Endothelial cell of umbilical vein (primary cell): ENCODE measurements at regions not wholly inside any gene's neighbourhood (a gene's known extent, or its start where the extent isn't known, plus 50 kb on each side); places are given as distances from the start of the nearest gene placed in this dataset.

Experiments used
- BruUV-seq: library from RNA; stranded (reverse); fragments of 400-500 nt; replicated peaks from 2 replicates; lab custom pipeline; 2021; lab: Mats Ljungman, UMichigan
- CTCF ChIA-PET: fragments of 300-600, 350-600 bp; sonication (Branson Sonifier 250); formaldehyde crosslinking; loops from one replicate; lab custom pipeline; 2021; ENCODE audit warnings: antibody characterized with exemption, inconsistent platforms; lab: Charles Lee
- POLR2A ChIA-PET: fragments of 300-600, 350-600 bp; sonication (Branson Sonifier 250); formaldehyde crosslinking; loops from one replicate; lab custom pipeline; 2021; ENCODE audit warnings: antibody characterized with exemption, inconsistent platforms; lab: Charles Lee
- DNase-seq: peaks from one replicate; pipeline ENCODE4 v3.0.0-alpha.2; 2011; ENCODE audit warnings: low read depth, low spot score
- FAIRE-seq: peaks from 2 replicates; lab custom pipeline; 2011; peaks lifted over from hg19 to GRCh38; lab: Jason Lieb, UNC
- H2AFZ ChIP-seq: 2 replicates; pipeline ENCODE4 v1.6.0; 2012; ENCODE audit warnings: low read depth, low read length, control low read depth, inconsistent platforms
- H3K27ac ChIP-seq: 2 replicates; pipeline ENCODE4 v1.5.1; 2011; ENCODE audit warnings: low read depth, mild to moderate bottlenecking, control low read depth, low read length, moderate library complexity; ENCODE audit not compliant: insufficient read depth
- H3K27me3 ChIP-seq, 2 experiments: 2 replicates each; pipeline versions ENCODE4 v1.6.0 to v1.6.1; 2011; ENCODE audit warnings: low read length in 2 of 2, mixed read lengths in 1 of 2; ENCODE audit not compliant: control insufficient read depth in 2 of 2, insufficient read depth in 2 of 2
- H3K36me3 ChIP-seq, 2 experiments: 2 replicates in 1 of 2; 3 replicates in 1 of 2; pipeline ENCODE4 v1.5.1; 2011; ENCODE audit warnings: low read length in 2 of 2, mild to moderate bottlenecking in 1 of 2, moderate library complexity in 1 of 2; ENCODE audit not compliant: control insufficient read depth in 2 of 2, insufficient read depth in 2 of 2; ENCODE audit errors: extremely low read depth in 1 of 2
- H3K4me1 ChIP-seq: 3 replicates; pipeline ENCODE4 v1.5.1; 2011; ENCODE audit warnings: mild to moderate bottlenecking, low read length; ENCODE audit not compliant: control insufficient read depth, insufficient read depth; ENCODE audit errors: extremely low read depth
- H3K4me2 ChIP-seq: 2 replicates; pipeline ENCODE4 v1.6.1; 2011; ENCODE audit warnings: low read length, control low read depth, mixed read lengths; ENCODE audit not compliant: insufficient read depth
- H3K4me3 ChIP-seq, 3 experiments: fragments of 200-600 bp in 1 of 3; sonication (generic), shearing (Covaris generic) in 1 of 3; replicated peaks in 1 of 3; 2 replicates each; pipeline ENCODE4 v1.5.1; 2011 to 2016; ENCODE audit warnings: control low read depth in 3 of 3, low read length in 3 of 3, mild to moderate bottlenecking in 2 of 3, inconsistent platforms in 1 of 3, low read depth in 1 of 3, moderate library complexity in 1 of 3; ENCODE audit not compliant: insufficient read depth in 1 of 3
- H3K79me2 ChIP-seq: 2 replicates; pipeline ENCODE4 v1.6.0; 2012; ENCODE audit warnings: low read length, inconsistent platforms; ENCODE audit not compliant: control insufficient read depth, insufficient read depth
- H3K9ac ChIP-seq: replicated peaks from 2 replicates; pipeline ENCODE3; 2011; ENCODE audit warnings: low read length, control low read depth; ENCODE audit not compliant: insufficient read depth; ENCODE audit errors: extremely low read depth
- H3K9me1 ChIP-seq: replicated peaks from 3 replicates; pipeline ENCODE4 v1.6.0; 2011; ENCODE audit warnings: mild to moderate bottlenecking, low read length; ENCODE audit not compliant: control insufficient read depth, insufficient read depth; ENCODE audit errors: extremely low read depth
- H3K9me3 ChIP-seq: replicated peaks from 2 replicates; pipeline ENCODE4 v1.5.1; 2012; ENCODE audit warnings: low read length, inconsistent platforms; ENCODE audit not compliant: control insufficient read depth, insufficient read depth
- H4K20me1 ChIP-seq: replicated peaks from 2 replicates; pipeline ENCODE3; 2011; ENCODE audit warnings: mild to moderate bottlenecking, low read length; ENCODE audit not compliant: control insufficient read depth, insufficient read depth; ENCODE audit errors: extremely low read depth
- GATA2 ChIP-seq: IDR thresholded peaks from 2 replicates; pipeline ENCODE4 v1.7.0; 2011; ENCODE audit warnings: low read depth, mild to moderate bottlenecking, moderate library complexity, mixed read lengths, low read length; ENCODE audit not compliant: insufficient read length, insufficient read depth
- JUN ChIP-seq: IDR thresholded peaks from 2 replicates; pipeline ENCODE4 v1.6.1; 2011; ENCODE audit warnings: borderline replicate concordance, low read depth; ENCODE audit not compliant: insufficient read length, insufficient read depth
- POLR2A ChIP-seq: IDR thresholded peaks from 2 replicates; pipeline ENCODE4 v1.6.1; 2012; ENCODE audit warnings: low read depth, mild to moderate bottlenecking, control low read depth, low read length
- dilution Hi-C: fragments of 300-500 bp; cut with MboI; formaldehyde crosslinking; loops from one replicate; pipeline ENCODE4 v1.15.0; 2019; ENCODE audit warnings: low sequenced_read_pairs; ENCODE audit not compliant: extremely low pct_ligation_motif_present
- intact Hi-C: fragments of 100-400 bp; cut with micrococcal nuclease; formaldehyde crosslinking; loops from one replicate; pipeline ENCODE4 v1.10.0; 2022
- TF ChIP-seq, protein P1 (sequence below): IDR thresholded peaks from 2 replicates; pipeline ENCODE4 v1.6.1; 2011; ENCODE audit not compliant: insufficient read depth, insufficient read length
- TF ChIP-seq, protein P2 (sequence below), 2 donors: IDR thresholded peaks; 1 replicate in 1 of 2; 2 replicates in 1 of 2; pipeline ENCODE4 v1.5.1; 2011; ENCODE audit warnings: low read length in 2 of 2, mild to moderate bottlenecking in 2 of 2, moderate library complexity in 2 of 2, control low read depth in 1 of 2, inconsistent platforms in 1 of 2, low read depth in 1 of 2; ENCODE audit not compliant: insufficient read depth in 1 of 2; ENCODE audit errors: extremely low read depth in 1 of 2

DNA sequence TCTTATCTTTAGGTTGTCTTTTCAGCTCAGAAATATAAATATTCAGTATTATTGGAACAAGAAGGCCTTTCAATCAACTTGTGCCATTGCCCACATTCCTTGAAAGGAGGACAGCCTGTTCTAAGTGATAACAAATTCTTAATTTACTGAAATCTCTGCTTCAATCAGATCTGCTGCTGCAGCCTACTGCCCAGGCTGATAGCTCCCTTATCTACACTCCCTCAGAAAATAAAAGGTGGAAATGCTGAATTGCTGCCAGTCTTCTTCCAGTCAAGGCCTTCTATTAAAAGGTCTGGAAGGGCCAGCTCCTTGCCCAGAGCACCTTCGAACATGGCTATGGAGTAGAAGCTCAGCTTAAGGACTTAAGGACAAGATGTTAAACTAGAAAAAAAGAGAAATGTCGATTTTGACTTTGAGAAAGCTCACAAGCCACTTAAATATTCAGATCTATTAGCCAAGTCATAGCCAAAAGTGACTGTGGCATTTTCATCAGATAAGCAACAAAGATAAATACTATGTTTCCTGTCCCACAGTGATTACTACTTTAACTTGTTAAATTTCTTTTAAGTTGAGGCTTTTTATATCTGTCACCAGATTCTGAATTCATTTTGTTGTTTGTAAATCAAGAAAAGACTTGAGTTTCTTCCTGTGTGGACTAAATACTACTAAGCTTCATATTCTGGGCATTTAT lies 480.5 kb upstream of the CBLB start:
- no peaks in the 10 kb centered on the region for H3K27me3 ChIP-seq
- H3K36me3 ChIP-seq, result no peaks in the 10 kb centered on the region
- POLR2A ChIA-PET, result interaction anchor here (0.6 kb wide), 1 partner anchor 781 kb away, joined by 5 read pairs; no protein-coding TSS in a partner anchor
- no peak overlapping the region for H3K9ac ChIP-seq
- DNase-seq (peak; percentile 79), FAIRE-seq (peak; percentile 53)
- H3K9me1 ChIP-seq, result no peaks in the 10 kb centered on the region
- peaks cover 5% of the 10 kb centered on the region for H3K4me1 ChIP-seq
- intact Hi-C loops (no loop called here), dilution Hi-C loops (no loop called here)
- no peak overlapping the region for H3K27ac ChIP-seq
- no peak overlapping the region for H2AFZ ChIP-seq
- no peaks in the 10 kb centered on the region for H3K79me2 ChIP-seq
- H3K4me3 ChIP-seq, result no peak overlapping the region
- BruUV-seq, result no TSS peak
- H3K9me3 ChIP-seq, result no peaks in the 10 kb centered on the region
- TF ChIP-seq, protein P1, sequence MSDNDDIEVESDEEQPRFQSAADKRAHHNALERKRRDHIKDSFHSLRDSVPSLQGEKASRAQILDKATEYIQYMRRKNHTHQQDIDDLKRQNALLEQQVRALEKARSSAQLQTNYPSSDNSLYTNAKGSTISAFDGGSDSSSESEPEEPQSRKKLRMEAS, result no peak
- TF ChIP-seq GATA2, result peak; percentile 32
- CTCF ChIA-PET, result interaction anchor here (0.9 to 1.6 kb wide), 5 partner anchors 12 to 513 kb away, joined by 3 to 5 read pairs (median 3); no protein-coding TSS in a partner anchor
- no peak overlapping the region for H3K4me2 ChIP-seq
- H4K20me1 ChIP-seq, result no peaks in the 10 kb centered on the region

DNA sequence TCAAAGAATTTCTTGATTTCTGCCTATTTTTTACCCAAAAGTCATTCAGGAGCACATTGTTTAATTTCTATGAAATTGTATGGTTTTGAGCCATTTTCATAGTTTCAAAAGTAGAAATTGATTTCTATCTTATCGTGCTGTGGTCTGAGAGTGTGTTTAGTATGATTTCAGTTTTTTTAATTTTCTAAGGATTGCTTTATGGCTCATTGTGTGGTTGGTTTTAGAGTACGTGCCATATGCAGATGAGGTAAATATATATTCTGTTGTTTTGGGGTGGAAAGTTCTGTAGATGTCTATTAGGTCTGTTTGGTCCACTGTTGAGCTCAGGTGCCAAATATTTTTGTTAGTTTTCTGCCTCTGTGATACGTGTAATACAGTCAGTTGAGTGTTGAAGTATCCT lies 487.1 kb upstream of the CBLB start:
- Histone ChIP-seq H3K4me2 (no peak overlapping the region), H2AFZ (no peak overlapping the region), H3K27ac (no peak overlapping the region), H4K20me1 (no peaks in the 10 kb centered on the region), H3K4me3 (no peak overlapping the region), H3K9me3 (no peaks in the 10 kb centered on the region), H3K9ac (no peak overlapping the region), H3K36me3 (no peaks in the 10 kb centered on the region), H3K9me1 (no peaks in the 10 kb centered on the region), H3K79me2 (no peaks in the 10 kb centered on the region), H3K27me3 (peaks cover 0 to 1% of the 10 kb centered on the region in 2 experiments), H3K4me1 (no peaks in the 10 kb centered on the region)
- BruUV-seq, result no TSS peak
- DNase-seq (no peak), FAIRE-seq (no peak)
- intact Hi-C loops (no loop called here), dilution Hi-C loops (no loop called here)
- POLR2A ChIA-PET, result no interaction called here
- CTCF ChIA-PET, result no interaction called here
- TF ChIP-seq JUN, result no peak
- TF ChIP-seq, protein P1, result no peak
- TF ChIP-seq POLR2A, result no peak
- TF ChIP-seq, protein P2, sequence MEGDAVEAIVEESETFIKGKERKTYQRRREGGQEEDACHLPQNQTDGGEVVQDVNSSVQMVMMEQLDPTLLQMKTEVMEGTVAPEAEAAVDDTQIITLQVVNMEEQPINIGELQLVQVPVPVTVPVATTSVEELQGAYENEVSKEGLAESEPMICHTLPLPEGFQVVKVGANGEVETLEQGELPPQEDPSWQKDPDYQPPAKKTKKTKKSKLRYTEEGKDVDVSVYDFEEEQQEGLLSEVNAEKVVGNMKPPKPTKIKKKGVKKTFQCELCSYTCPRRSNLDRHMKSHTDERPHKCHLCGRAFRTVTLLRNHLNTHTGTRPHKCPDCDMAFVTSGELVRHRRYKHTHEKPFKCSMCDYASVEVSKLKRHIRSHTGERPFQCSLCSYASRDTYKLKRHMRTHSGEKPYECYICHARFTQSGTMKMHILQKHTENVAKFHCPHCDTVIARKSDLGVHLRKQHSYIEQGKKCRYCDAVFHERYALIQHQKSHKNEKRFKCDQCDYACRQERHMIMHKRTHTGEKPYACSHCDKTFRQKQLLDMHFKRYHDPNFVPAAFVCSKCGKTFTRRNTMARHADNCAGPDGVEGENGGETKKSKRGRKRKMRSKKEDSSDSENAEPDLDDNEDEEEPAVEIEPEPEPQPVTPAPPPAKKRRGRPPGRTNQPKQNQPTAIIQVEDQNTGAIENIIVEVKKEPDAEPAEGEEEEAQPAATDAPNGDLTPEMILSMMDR (IDR thresholded peaks at IDR 0.05; ENCODE audit: extremely low read depth in 1 of 2, insufficient read depth in 1 of 2, low read depth in 1 of 2, low read length in 2 of 2), result no peak
- no peak for TF ChIP-seq GATA2
